ENCODE measurements at regions not wholly inside any gene's neighbourhood (a gene's known extent, or its start where the extent isn't known, plus 50 kb on each side); places are given as distances from the start of the nearest gene placed in this dataset.

- peaks cover 5 to 35% of the 10 kb centered on the region in 2 donors for H3K27me3 ChIP-seq
- intact Hi-C loops (cut with DNase I; ENCODE audit: low total_unique reads) = no loop called here
- H3K4me1 ChIP-seq = peaks cover 0 to 6% of the 10 kb centered on the region in 2 donors
- H3K4me3 ChIP-seq = peak overlapping the region in 2 of 3 donors; percentile 56 to 70
- no peak for DNase-seq (ENCODE audit: low spot score in 2 of 2)
- H3K36me3 ChIP-seq = no peaks in the 10 kb centered on the region
- peak overlapping the region; percentile 76 to 88 for H3K27ac ChIP-seq
- TF ChIP-seq POLR2AphosphoS5 (IDR thresholded peaks at IDR 0.05) = no peak
- no peak for TF ChIP-seq POLR2A (IDR thresholded peaks at IDR 0.05)
- no peak for TF ChIP-seq CTCF (IDR thresholded peaks at IDR 0.05)
- no peaks in the 10 kb centered on the region for H3K9me3 ChIP-seq
These were observed 91.3 kb upstream of the ANO1 start for GRCh38 chr11:69986830-69987229.

GRCh38 chr11:69992026-69992425, 86.1 kb upstream of the ANO1 start:
- Histone ChIP-seq H3K36me3 (no peaks in the 10 kb centered on the region), H3K27ac (no peak overlapping the region), H3K9me3 (no peaks in the 10 kb centered on the region), H3K4me3 (no peak overlapping the region), H3K27me3 (peaks cover 0 to 6% of the 10 kb centered on the region in 2 donors), H3K4me1 (no peaks in the 10 kb centered on the region)
- no peak for DNase-seq (ENCODE audit: low spot score in 2 of 2)
- intact Hi-C loops (cut with DNase I; ENCODE audit: low total_unique reads) = no loop called here
- no peak for TF ChIP-seq POLR2A (IDR thresholded peaks at IDR 0.05)
- no peak for TF ChIP-seq POLR2AphosphoS5 (IDR thresholded peaks at IDR 0.05)
- TF ChIP-seq CTCF (IDR thresholded peaks at IDR 0.05) = no peak

GRCh38 chr11:69992943-69993694, 85.0 kb upstream of the ANO1 start:
- no peak overlapping the region for H3K4me3 ChIP-seq
- TF ChIP-seq CTCF (IDR thresholded peaks at IDR 0.05) (no peak), POLR2AphosphoS5 (IDR thresholded peaks at IDR 0.05) (no peak), POLR2A (IDR thresholded peaks at IDR 0.05) (no peak)
- no peaks in the 10 kb centered on the region for H3K4me1 ChIP-seq
- DNase-seq (ENCODE audit: low spot score in 2 of 2) = no peak
- intact Hi-C loops (cut with DNase I; ENCODE audit: low total_unique reads) = no loop called here
- H3K27ac ChIP-seq = no peak overlapping the region
- no peaks in the 10 kb centered on the region for H3K9me3 ChIP-seq
- H3K36me3 ChIP-seq = no peaks in the 10 kb centered on the region
- H3K27me3 ChIP-seq = no peaks in the 10 kb centered on the region

GRCh38 chr11:69994810-69995209, 83.3 kb upstream of the ANO1 start:
- Histone ChIP-seq H3K27ac (no peak overlapping the region), H3K4me3 (no peak overlapping the region), H3K4me1 (no peaks in the 10 kb centered on the region), H3K9me3 (no peaks in the 10 kb centered on the region), H3K36me3 (no peaks in the 10 kb centered on the region), H3K27me3 (no peaks in the 10 kb centered on the region)
- DNase-seq (ENCODE audit: low spot score in 2 of 2) = no peak
- TF ChIP-seq CTCF (IDR thresholded peaks at IDR 0.05) = no peak
- no peak for TF ChIP-seq POLR2AphosphoS5 (IDR thresholded peaks at IDR 0.05)
- TF ChIP-seq POLR2A (IDR thresholded peaks at IDR 0.05) = no peak
- intact Hi-C loops (cut with DNase I; ENCODE audit: low total_unique reads) = no loop called here

GRCh38 chr11:69995697-69996096, 82.4 kb upstream of the ANO1 start:
- no peak overlapping the region for H3K4me3 ChIP-seq
- no peak for TF ChIP-seq CTCF (IDR thresholded peaks at IDR 0.05)
- no peak for TF ChIP-seq POLR2A (IDR thresholded peaks at IDR 0.05)
- TF ChIP-seq POLR2AphosphoS5 (IDR thresholded peaks at IDR 0.05) = no peak
- H3K27ac ChIP-seq = no peak overlapping the region
- no peaks in the 10 kb centered on the region for H3K36me3 ChIP-seq
- no peak for DNase-seq (ENCODE audit: low spot score in 2 of 2)
- H3K4me1 ChIP-seq = no peaks in the 10 kb centered on the region
- H3K27me3 ChIP-seq = no peaks in the 10 kb centered on the region
- H3K9me3 ChIP-seq = no peaks in the 10 kb centered on the region
- intact Hi-C loops (cut with DNase I; ENCODE audit: low total_unique reads) = no loop called here

Data from breast epithelium (tissue), 4 donors.